ENCODE measurements at regions not wholly inside any gene's neighbourhood (a gene's known extent, or its start where the extent isn't known, plus 50 kb on each side); places are given as distances from the start of the nearest gene placed in this dataset.

DNA sequence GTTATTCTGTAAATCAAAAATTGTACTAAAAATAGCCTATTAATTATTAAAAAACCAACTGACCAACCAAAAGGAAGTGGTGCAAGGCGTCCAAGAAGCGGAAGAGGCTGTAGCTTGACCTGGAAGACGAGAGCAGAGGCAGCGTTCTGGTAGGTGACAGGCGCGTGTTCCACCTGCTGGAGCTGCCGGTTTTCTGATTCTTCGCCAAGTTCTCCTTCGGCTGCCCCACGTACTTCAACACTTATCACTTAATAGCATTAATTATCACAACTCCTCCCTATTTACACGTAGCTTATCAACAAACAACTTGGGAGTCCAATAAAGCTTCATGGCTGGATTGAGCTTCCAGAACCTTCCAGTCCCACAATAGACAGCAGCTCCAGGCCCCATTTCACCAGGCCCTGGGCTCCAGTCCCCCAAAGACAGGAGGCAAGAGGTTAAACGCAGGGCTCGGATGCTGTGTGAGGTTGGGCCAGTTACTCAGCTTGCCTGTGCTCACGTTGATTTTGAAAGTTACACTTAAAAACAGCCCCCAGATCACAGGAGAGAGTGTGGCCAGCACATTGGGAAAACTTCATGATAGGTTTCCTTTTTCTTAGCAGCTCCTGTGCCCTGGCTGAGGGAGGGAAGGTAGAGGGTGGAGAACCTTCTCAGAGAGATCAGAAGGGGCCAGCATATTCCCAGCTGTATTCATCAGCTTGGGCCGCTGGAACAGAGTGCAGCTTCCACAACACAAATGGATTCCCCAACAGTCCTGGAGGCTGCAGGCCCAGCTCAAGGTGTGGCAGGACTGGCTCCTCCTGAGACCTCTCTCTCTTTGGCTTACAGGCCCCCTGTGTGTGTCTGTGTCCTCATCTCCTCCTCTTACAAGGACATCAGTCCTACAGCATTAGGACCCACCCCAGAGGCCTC, 54.2 kb upstream of the FGF3 start:
- Histone ChIP-seq H3K9me3 (replicated peaks; ENCODE audit: control insufficient read depth, insufficient read depth, low read length) (no peaks in the 10 kb centered on the region), H3K4me2 (ENCODE audit: control insufficient read depth, insufficient read depth) (no peak overlapping the region), H3K4me3 (no peak overlapping the region), H3K9ac (ENCODE audit: control insufficient read depth, insufficient read depth, low read length) (no peak overlapping the region), H3K36me3 (ENCODE audit: control insufficient read depth in 2 of 2, insufficient read depth in 2 of 2, low read length in 1 of 2) (no peaks in the 10 kb centered on the region), H3K27ac (ENCODE audit: control insufficient read depth, insufficient read depth) (no peak overlapping the region), H4K20me1 (ENCODE audit: control insufficient read depth, insufficient read depth) (no peaks in the 10 kb centered on the region), H3K79me2 (ENCODE audit: control insufficient read depth, insufficient read depth, low read length) (no peaks in the 10 kb centered on the region), H3K27me3 (replicated peaks in 1 of 2; ENCODE audit: control insufficient read depth in 2 of 2, insufficient read depth in 2 of 2, low read length in 1 of 2) (peaks cover 0 to 6% of the 10 kb centered on the region in 2 experiments; a peak in 3 of 4 replicates), H2AFZ (ENCODE audit: control insufficient read depth, low read depth, low read length) (no peak overlapping the region), H3K4me1 (ENCODE audit: control insufficient read depth, insufficient read depth, low read length) (no peaks in the 10 kb centered on the region)
- SMC1A ChIA-PET (ENCODE audit: uncharacterized antibody, unreplicated experiment) = no interaction called here
- in situ Hi-C loops (cut with MboI) = no loop called here
- TF ChIP-seq CBFB (IDR thresholded peaks at IDR 0.05; ENCODE audit: low read depth) (no peak), KDM1A (IDR thresholded peaks at IDR 0.05; ENCODE audit: borderline replicate concordance) (no peak)
- POLR2A ChIA-PET = no interaction called here
- FAIRE-seq = no peak
- DNase-seq (ENCODE audit: low read depth, low spot score) = no peak
- WGBS (ENCODE audit: insufficient coverage, insufficient replicate concordance, low lambda C conversion rate, missing lambda C conversion rate) = 54% methylated on average over 15 of the region's 15 CpGs
- RAD21 ChIA-PET (ENCODE audit: unreplicated experiment) = no interaction called here
- CTCF ChIA-PET = interaction anchor here (0.6 kb wide), 1 partner anchor 319 kb away, joined by 3 read pairs; no protein-coding TSS in a partner anchor
- ATAC-seq = no peak
- intact Hi-C loops (cut with micrococcal nuclease; ENCODE audit: unreplicated experiment) = no loop called here
- no TSS peak for BruUV-seq (replicated peaks)

DNA sequence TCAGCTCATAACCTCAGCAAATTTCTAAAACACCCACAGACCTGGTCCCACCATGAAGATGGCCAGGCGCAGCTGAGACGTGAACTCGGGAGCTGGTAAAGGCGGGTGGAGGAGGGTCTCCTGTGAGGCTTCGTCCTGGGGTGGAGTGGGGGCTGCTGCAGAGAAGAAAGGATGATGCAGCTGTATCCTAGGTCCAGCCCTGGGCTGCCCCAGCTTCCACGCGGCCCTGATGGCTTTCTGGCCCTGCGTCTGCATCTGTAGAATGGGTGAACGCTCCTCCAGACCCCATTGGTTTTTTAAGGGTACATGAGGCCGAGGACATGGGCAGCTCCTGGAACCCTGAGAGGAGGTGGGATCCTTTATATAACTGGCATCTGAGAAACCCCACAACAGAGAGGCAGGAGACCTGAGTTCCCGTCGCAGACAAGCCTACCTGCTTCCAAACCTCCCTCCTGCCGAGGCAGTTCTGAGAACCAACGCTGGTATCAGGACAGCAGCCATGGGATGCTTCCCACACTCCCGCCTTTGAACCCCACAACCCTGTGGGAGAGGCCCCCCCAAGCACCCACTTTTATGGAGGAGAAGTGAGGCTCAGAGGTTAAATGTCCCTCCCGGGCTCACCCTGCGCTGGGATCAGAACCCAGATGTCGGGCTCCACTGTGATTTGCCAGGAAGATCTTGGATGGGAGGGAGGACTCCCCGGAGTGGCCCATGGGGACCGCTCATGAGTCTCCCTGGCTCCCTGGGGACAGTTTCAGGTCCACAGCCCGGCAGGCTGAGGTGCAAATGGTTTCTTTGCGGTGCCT, 55.2 kb upstream of the FGF3 start:
- Histone ChIP-seq H3K4me3 (no peak overlapping the region), H2AFZ (ENCODE audit: control insufficient read depth, low read depth, low read length) (no peak overlapping the region), H3K27me3 (replicated peaks in 1 of 2; ENCODE audit: control insufficient read depth in 2 of 2, insufficient read depth in 2 of 2, low read length in 1 of 2) (peaks cover 0 to 6% of the 10 kb centered on the region in 2 experiments; a peak in 3 of 4 replicates), H3K27ac (ENCODE audit: control insufficient read depth, insufficient read depth) (no peak overlapping the region), H3K4me1 (ENCODE audit: control insufficient read depth, insufficient read depth, low read length) (no peaks in the 10 kb centered on the region), H3K36me3 (ENCODE audit: control insufficient read depth in 2 of 2, insufficient read depth in 2 of 2, low read length in 1 of 2) (no peaks in the 10 kb centered on the region), H3K9me3 (replicated peaks; ENCODE audit: control insufficient read depth, insufficient read depth, low read length) (no peaks in the 10 kb centered on the region), H3K79me2 (ENCODE audit: control insufficient read depth, insufficient read depth, low read length) (no peaks in the 10 kb centered on the region), H3K4me2 (ENCODE audit: control insufficient read depth, insufficient read depth) (no peak overlapping the region), H4K20me1 (ENCODE audit: control insufficient read depth, insufficient read depth) (no peaks in the 10 kb centered on the region), H3K9ac (ENCODE audit: control insufficient read depth, insufficient read depth, low read length) (no peak overlapping the region)
- ChIA-PET SMC1A (ENCODE audit: uncharacterized antibody, unreplicated experiment) (no interaction called here), CTCF (interaction anchor here (0.7 kb wide), 1 partner anchor 14 kb away, joined by 3 read pairs; no protein-coding TSS in a partner anchor), RAD21 (ENCODE audit: unreplicated experiment) (no interaction called here), POLR2A (no interaction called here)
- no peak for TF ChIP-seq YBX1 (IDR thresholded peaks at IDR 0.05)
- DNase-seq (ENCODE audit: low read depth, low spot score) (no peak), FAIRE-seq (no peak), ATAC-seq (no peak)
- intact Hi-C loops (cut with micrococcal nuclease; ENCODE audit: unreplicated experiment) (no loop called here), in situ Hi-C loops (cut with MboI) (no loop called here)
- no TSS peak for BruUV-seq (replicated peaks)
- 45% methylated on average over 22 of the region's 22 CpGs for WGBS (ENCODE audit: insufficient coverage, insufficient replicate concordance, low lambda C conversion rate, missing lambda C conversion rate)

Data from GM12878 (cell line).